Suprapubic skin (tissue), 4 donors: ENCODE measurements at regions not wholly inside any gene's neighbourhood (a gene's known extent, or its start where the extent isn't known, plus 50 kb on each side); places are given as distances from the start of the nearest gene placed in this dataset.

Experiments
- DNase-seq, 2 donors: peaks; one replicate each; pipeline ENCODE4 v3.0.0-alpha.2; 2019; ENCODE audit warnings: low spot score in 2 of 2
- H3K27ac ChIP-seq: fragments of 200-600 bp; sonication (generic); one replicate; pipeline ENCODE4 v1.5.1; 2019
- H3K27me3 ChIP-seq: fragments of 200-600 bp; sonication (generic); one replicate; pipeline ENCODE4 v1.5.1; 2019
- H3K36me3 ChIP-seq: fragments of 200-600 bp; sonication (generic); one replicate; pipeline ENCODE4 v1.5.1; 2019
- H3K4me1 ChIP-seq: fragments of 200-600 bp; sonication (generic); one replicate; pipeline ENCODE4 v1.5.1; 2019
- H3K4me3 ChIP-seq: fragments of 200-600 bp; sonication (generic); one replicate; pipeline ENCODE4 v1.5.1; 2019; ENCODE audit warnings: mild to moderate bottlenecking
- H3K9me3 ChIP-seq: fragments of 200-600 bp; sonication (generic); one replicate; pipeline ENCODE4 v1.5.1; 2019
- CTCF ChIP-seq, 2 donors: fragments of 200-600 bp in 1 of 2; fragments of 450-650 bp in 1 of 2; sonication (generic) in 1 of 2; IDR thresholded peaks; one replicate each; pipeline ENCODE4 v1.5.1; 2016 to 2019; ENCODE audit warnings: antibody characterized with exemption in 2 of 2, mild to moderate bottlenecking in 1 of 2, moderate library complexity in 1 of 2
- EP300 ChIP-seq: sonication (generic); formaldehyde crosslinking; IDR thresholded peaks from one replicate; pipeline ENCODE4 v1.6.1; 2017; ENCODE audit warnings: antibody characterized with exemption
- POLR2A ChIP-seq, 2 donors: fragments of 450-650 bp; IDR thresholded peaks; one replicate each; pipeline ENCODE4 v1.6.1; 2017; ENCODE audit warnings: antibody characterized with exemption in 2 of 2, mild to moderate bottlenecking in 2 of 2, moderate library complexity in 2 of 2
- POLR2AphosphoS5 ChIP-seq, 3 donors: sonication (generic); formaldehyde crosslinking; IDR thresholded peaks; one replicate each; pipeline ENCODE4 v1.6.1; 2017; ENCODE audit warnings: antibody characterized with exemption in 3 of 3
- WGBS: methylation state at CpG from one replicate; pipeline ENCODE4 v1.1.5; 2018; 5-methylcytosine and 5-hydroxymethylcytosine counted together

- Histone ChIP-seq H3K4me3 (no peak overlapping the region), H3K4me1 (peaks cover 22% of the 10 kb centered on the region), H3K27ac (no peak overlapping the region), H3K9me3 (no peaks in the 10 kb centered on the region), H3K27me3 (no peaks in the 10 kb centered on the region), H3K36me3 (no peaks in the 10 kb centered on the region)
- WGBS, result 77% methylated on average over 4 of the region's 4 CpGs
- TF ChIP-seq POLR2A (IDR thresholded peaks at IDR 0.05), result no peak
- no peak for TF ChIP-seq CTCF (IDR thresholded peaks at IDR 0.05)
- no peak for TF ChIP-seq POLR2AphosphoS5 (IDR thresholded peaks at IDR 0.05)
- TF ChIP-seq EP300, result no peak
- no peak for DNase-seq
Measured at GRCh38 chr1:201754353-201754752, 74.6 kb upstream of the IPO9 start.

DNA sequence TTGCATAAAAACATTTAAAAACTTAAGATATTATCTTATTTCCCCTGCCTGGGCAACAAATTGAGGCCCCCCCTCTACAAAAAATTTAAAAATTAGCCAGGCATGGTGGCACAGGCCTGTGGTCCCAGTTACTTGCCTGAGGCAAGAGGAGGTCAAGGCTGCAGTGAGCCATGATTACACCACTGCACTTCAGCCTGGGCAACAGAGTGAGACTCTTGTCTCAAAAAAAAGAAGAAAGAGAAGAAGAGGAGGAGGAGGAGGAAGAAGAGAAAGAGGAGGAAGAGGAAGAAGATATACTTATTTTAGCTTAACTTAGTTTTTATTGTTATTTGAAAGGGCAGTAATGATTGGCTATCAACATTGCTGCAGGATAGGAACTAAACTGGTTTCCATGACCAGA is 73.8 kb upstream of the IPO9 start:
- no peak for DNase-seq
- H3K4me1 ChIP-seq, result peaks cover 22% of the 10 kb centered on the region
- H3K4me3 ChIP-seq, result no peak overlapping the region
- no peaks in the 10 kb centered on the region for H3K27me3 ChIP-seq
- TF ChIP-seq POLR2AphosphoS5 (IDR thresholded peaks at IDR 0.05), result no peak
- no peak for TF ChIP-seq CTCF (IDR thresholded peaks at IDR 0.05)
- TF ChIP-seq EP300, result no peak
- TF ChIP-seq POLR2A (IDR thresholded peaks at IDR 0.05), result no peak
- H3K36me3 ChIP-seq, result no peaks in the 10 kb centered on the region
- H3K9me3 ChIP-seq, result no peaks in the 10 kb centered on the region
- H3K27ac ChIP-seq, result no peak overlapping the region

DNA sequence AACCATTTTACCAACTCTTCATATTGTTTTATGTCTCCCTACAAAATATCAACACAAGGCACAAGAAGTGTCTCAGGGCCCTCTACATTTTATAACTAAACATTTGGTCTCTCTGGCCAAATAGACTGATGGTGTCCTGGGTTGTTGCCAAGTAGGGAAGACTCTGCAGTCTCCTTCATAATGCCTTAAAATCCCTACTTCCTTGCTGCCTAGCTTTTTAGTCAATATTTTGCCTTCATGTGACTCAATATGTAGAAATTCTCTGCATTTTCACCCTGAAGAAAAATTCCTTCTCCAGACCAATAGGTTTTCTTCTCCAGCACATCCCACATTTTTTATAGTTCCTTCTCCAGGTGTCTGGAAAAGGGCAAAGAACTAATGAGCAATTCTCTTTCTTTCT is 72.6 kb upstream of the IPO9 start:
- Histone ChIP-seq H3K36me3 (no peaks in the 10 kb centered on the region), H3K9me3 (no peaks in the 10 kb centered on the region), H3K4me3 (no peak overlapping the region), H3K27ac (no peak overlapping the region), H3K27me3 (no peaks in the 10 kb centered on the region), H3K4me1 (peaks cover 14% of the 10 kb centered on the region)
- no peak for DNase-seq
- TF ChIP-seq POLR2AphosphoS5 (IDR thresholded peaks at IDR 0.05), result no peak
- no peak for TF ChIP-seq CTCF (IDR thresholded peaks at IDR 0.05)
- no peak for TF ChIP-seq POLR2A (IDR thresholded peaks at IDR 0.05)
- no peak for TF ChIP-seq EP300

DNA sequence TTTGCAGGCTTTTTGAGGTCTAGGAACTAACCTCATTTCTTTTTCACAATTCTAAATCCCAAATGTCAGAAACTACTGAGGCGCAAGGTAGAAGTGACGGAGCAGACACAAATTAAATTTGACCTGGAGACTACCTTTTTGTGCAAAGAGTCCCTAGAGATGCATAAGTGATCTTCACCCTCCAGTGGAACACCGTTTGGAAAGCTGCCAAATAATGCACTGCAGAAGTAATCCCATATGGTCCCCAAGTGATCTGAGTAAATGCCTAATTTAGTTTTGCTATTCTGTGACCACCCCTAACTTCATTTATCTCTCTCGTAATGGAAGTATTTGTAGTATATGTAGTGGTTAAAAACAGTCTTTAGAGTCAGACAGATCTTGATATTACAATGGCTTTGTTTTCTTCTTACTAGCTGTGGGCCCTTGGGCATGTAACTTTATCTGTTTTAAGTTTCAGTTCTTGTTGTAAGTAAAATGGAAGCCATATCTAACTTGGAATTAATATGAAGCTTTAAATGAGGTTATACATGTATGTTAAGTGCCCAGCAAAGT is 70.4 kb upstream of the IPO9 start:
- 87% methylated on average over 4 of the region's 4 CpGs for WGBS
- no peak for DNase-seq
- H3K4me1 ChIP-seq, result peaks cover 29% of the 10 kb centered on the region
- no peaks in the 10 kb centered on the region for H3K27me3 ChIP-seq
- H3K9me3 ChIP-seq, result no peaks in the 10 kb centered on the region
- no peak overlapping the region for H3K4me3 ChIP-seq
- H3K36me3 ChIP-seq, result no peaks in the 10 kb centered on the region
- TF ChIP-seq CTCF (IDR thresholded peaks at IDR 0.05), result no peak
- TF ChIP-seq EP300, result no peak
- no peak for TF ChIP-seq POLR2AphosphoS5 (IDR thresholded peaks at IDR 0.05)
- TF ChIP-seq POLR2A (IDR thresholded peaks at IDR 0.05), result no peak
- no peak overlapping the region for H3K27ac ChIP-seq

- no peaks in the 10 kb centered on the region for H3K36me3 ChIP-seq
- no peaks in the 10 kb centered on the region for H3K9me3 ChIP-seq
- H3K27ac ChIP-seq, result no peak overlapping the region
- H3K4me3 ChIP-seq, result no peak overlapping the region
- no peak for TF ChIP-seq EP300
- TF ChIP-seq POLR2A (IDR thresholded peaks at IDR 0.05), result no peak
- no peak for TF ChIP-seq CTCF (IDR thresholded peaks at IDR 0.05)
- no peak for TF ChIP-seq POLR2AphosphoS5 (IDR thresholded peaks at IDR 0.05)
- 68% methylated on average over 3 of the region's 3 CpGs for WGBS
- DNase-seq, result no peak
- peaks cover 28% of the 10 kb centered on the region for H3K4me1 ChIP-seq
- no peaks in the 10 kb centered on the region for H3K27me3 ChIP-seq
Measured at GRCh38 chr1:201759194-201759815, 69.7 kb upstream of the IPO9 start.
